ENCODE measurements at regions not wholly inside any gene's neighbourhood (a gene's known extent, or its start where the extent isn't known, plus 50 kb on each side); places are given as distances from the start of the nearest gene placed in this dataset.

DNA sequence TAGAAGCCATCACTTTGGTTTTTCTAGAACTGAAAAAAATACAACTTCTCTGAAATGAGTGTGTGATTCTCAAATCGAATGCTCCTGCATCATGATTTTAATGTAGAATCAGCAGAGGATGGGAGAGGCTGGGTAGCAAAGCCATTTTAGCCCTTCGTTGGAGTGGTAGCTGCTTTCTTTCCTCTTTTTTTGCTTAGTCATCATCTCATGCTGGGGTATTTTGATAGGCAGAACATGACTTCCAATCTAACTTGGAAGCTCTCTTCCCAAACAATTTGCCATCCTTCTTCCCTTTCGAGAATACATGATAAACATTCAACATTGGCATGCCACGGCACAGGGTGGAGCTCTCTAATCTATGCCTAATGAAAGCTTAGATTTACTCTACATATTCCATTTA is 311.2 kb upstream of the LRATD1 start:
- H3K27ac Mint-ChIP-seq, result no peak overlapping the region
- Histone ChIP-seq H3K23me2 (ENCODE audit: insufficient read length, low read depth, low read length, poor library complexity, severe bottlenecking) (no peaks in the 10 kb centered on the region), H3K4me2 (ENCODE audit: insufficient read depth, insufficient read length, low read length) (no peak overlapping the region), H2BK5ac (ENCODE audit: insufficient read length, low read length) (no peak overlapping the region), H4K20me1 (ENCODE audit: control insufficient read depth, insufficient read depth, insufficient read length) (no peaks in the 10 kb centered on the region), H3K27ac (ENCODE audit: insufficient read length, low read depth, low read length) (no peak overlapping the region), H3K4me1 (ENCODE audit: insufficient read depth, low read length) (no peaks in the 10 kb centered on the region), H3K9me3 (ENCODE audit: control insufficient read depth, low read depth, low read length) (no peaks in the 10 kb centered on the region), H3K27me3 (ENCODE audit: insufficient read depth, low read length) (no peaks in the 10 kb centered on the region), H3K23ac (ENCODE audit: insufficient read length, low read depth, low read length) (no peak overlapping the region), H3K9ac (ENCODE audit: extremely low read depth, insufficient read length, low read length) (no peak overlapping the region), H4K8ac (replicated peaks; ENCODE audit: insufficient read length, low read depth, low read length) (no peak overlapping the region), H3T11ph (ENCODE audit: low read length) (no peak overlapping the region), H3K4ac (ENCODE audit: low read depth, low read length) (no peak overlapping the region), H3K18ac (ENCODE audit: insufficient read length, low read depth, low read length) (no peak overlapping the region), H2AFZ (ENCODE audit: low read length) (no peak overlapping the region), H3K79me2 (ENCODE audit: insufficient read depth, low read length) (no peaks in the 10 kb centered on the region), H4K91ac (ENCODE audit: insufficient read length, low read depth, low read length) (no peak overlapping the region), H4K5ac (ENCODE audit: insufficient read length, low read depth, low read length) (no peak overlapping the region), H2BK20ac (ENCODE audit: low read depth, low read length, poor library complexity, severe bottlenecking) (no peak overlapping the region), H2BK120ac (ENCODE audit: low read depth, low read length, poor library complexity, severe bottlenecking) (no peak overlapping the region), H2AK5ac (ENCODE audit: insufficient read length, low read length) (no peak overlapping the region), H3K79me1 (ENCODE audit: insufficient read depth, low read depth, low read length, poor library complexity, severe bottlenecking) (no peaks in the 10 kb centered on the region), H2BK12ac (ENCODE audit: insufficient read length, low read depth, low read length) (no peak overlapping the region), H2BK15ac (ENCODE audit: low read depth, low read length) (no peak overlapping the region), H3K56ac (ENCODE audit: insufficient read length, low read depth, low read length) (no peak overlapping the region), H3K14ac (ENCODE audit: insufficient read depth, low read length) (no peak overlapping the region)
- TF ChIP-seq, protein P1, sequence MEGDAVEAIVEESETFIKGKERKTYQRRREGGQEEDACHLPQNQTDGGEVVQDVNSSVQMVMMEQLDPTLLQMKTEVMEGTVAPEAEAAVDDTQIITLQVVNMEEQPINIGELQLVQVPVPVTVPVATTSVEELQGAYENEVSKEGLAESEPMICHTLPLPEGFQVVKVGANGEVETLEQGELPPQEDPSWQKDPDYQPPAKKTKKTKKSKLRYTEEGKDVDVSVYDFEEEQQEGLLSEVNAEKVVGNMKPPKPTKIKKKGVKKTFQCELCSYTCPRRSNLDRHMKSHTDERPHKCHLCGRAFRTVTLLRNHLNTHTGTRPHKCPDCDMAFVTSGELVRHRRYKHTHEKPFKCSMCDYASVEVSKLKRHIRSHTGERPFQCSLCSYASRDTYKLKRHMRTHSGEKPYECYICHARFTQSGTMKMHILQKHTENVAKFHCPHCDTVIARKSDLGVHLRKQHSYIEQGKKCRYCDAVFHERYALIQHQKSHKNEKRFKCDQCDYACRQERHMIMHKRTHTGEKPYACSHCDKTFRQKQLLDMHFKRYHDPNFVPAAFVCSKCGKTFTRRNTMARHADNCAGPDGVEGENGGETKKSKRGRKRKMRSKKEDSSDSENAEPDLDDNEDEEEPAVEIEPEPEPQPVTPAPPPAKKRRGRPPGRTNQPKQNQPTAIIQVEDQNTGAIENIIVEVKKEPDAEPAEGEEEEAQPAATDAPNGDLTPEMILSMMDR (conservative IDR thresholded peaks at IDR 0.05), result no peak
- no CpG with 5 or more reads among the region's 4 CpGs for WGBS (ENCODE audit: extremely low coverage, insufficient read length, low lambda C conversion rate)
- H3K4me1 Mint-ChIP-seq, result no peaks in the 10 kb centered on the region
- H3K9me3 Mint-ChIP-seq, result no peaks in the 10 kb centered on the region
- no peaks in the 10 kb centered on the region; the same call in 1 of the 2 replicates for H3K27me3 Mint-ChIP-seq (ENCODE audit: low read depth)
- no peak overlapping the region for H3K4me3 Mint-ChIP-seq
- no peak for DNase-seq
- no peaks in the 10 kb centered on the region for H3K36me3 Mint-ChIP-seq (ENCODE audit: insufficient read depth in 1 of 3, low read depth in 3 of 3)
